A549 (cell line): ENCODE measurements at regions not wholly inside any gene's neighbourhood (a gene's known extent, or its start where the extent isn't known, plus 50 kb on each side); places are given as distances from the start of the nearest gene placed in this dataset.

ENCODE experiments used
- CHD2 ChIP-seq: fragments of 150-350 bp; IDR thresholded peaks from 2 replicates; pipeline ENCODE4 v1.6.1; 2014; ENCODE audit warnings: low read length; ENCODE audit not compliant: partially characterized antibody
- CTCF ChIP-seq: fragments of >200 bp; sonication (Bioruptor Twin); formaldehyde crosslinking; IDR thresholded peaks from 3 replicates; pipeline ENCODE4 v1.5.1; 2016
- ESRRA ChIP-seq: fragments of 150-350 bp; IDR thresholded peaks from 2 replicates; pipeline ENCODE4 v1.6.1; 2014; ENCODE audit warnings: mild to moderate bottlenecking, low read length, borderline replicate concordance
- MAZ ChIP-seq: fragments of 150-350 bp; IDR thresholded peaks from 2 replicates; pipeline ENCODE4 v1.6.1; 2014; ENCODE audit warnings: antibody characterized with exemption, low read depth, low read length, borderline replicate concordance
- RFX5 ChIP-seq: fragments of 450-650 bp; IDR thresholded peaks from 2 replicates; pipeline ENCODE4 v1.7.1; 2014; ENCODE audit warnings: antibody characterized with exemption, mild to moderate bottlenecking, moderate library complexity
- ZSCAN20 ChIP-seq: fragments of 250-450 bp; sonication (Bioruptor Pico); IDR thresholded peaks from 2 replicates; pipeline ENCODE4 v1.8.0; 2022; ENCODE audit warnings: mild to moderate bottlenecking, moderate library complexity
- TF ChIP-seq, protein P1 (sequence below): IDR thresholded peaks from 2 replicates; pipeline ENCODE4 v1.6.1; 2012
- TF ChIP-seq, protein P2 (sequence below): fragments of 200-600 bp; sonication (generic); IDR thresholded peaks from 2 replicates; pipeline ENCODE4 v1.6.1; 2016; ENCODE audit warnings: antibody characterized with exemption, mild to moderate bottlenecking, moderate library complexity

GRCh38 chr4:127304356-127304755 lies 328.4 kb upstream of the INTU start:
- TF ChIP-seq CTCF (no peak), CHD2 (no peak), ESRRA (no peak), MAZ (no peak), ZSCAN20 (CRISPR knock-in tag) (no peak), RFX5 (no peak)
- TF ChIP-seq, protein P1, sequence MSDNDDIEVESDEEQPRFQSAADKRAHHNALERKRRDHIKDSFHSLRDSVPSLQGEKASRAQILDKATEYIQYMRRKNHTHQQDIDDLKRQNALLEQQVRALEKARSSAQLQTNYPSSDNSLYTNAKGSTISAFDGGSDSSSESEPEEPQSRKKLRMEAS, result no peak
- TF ChIP-seq, protein P2, sequence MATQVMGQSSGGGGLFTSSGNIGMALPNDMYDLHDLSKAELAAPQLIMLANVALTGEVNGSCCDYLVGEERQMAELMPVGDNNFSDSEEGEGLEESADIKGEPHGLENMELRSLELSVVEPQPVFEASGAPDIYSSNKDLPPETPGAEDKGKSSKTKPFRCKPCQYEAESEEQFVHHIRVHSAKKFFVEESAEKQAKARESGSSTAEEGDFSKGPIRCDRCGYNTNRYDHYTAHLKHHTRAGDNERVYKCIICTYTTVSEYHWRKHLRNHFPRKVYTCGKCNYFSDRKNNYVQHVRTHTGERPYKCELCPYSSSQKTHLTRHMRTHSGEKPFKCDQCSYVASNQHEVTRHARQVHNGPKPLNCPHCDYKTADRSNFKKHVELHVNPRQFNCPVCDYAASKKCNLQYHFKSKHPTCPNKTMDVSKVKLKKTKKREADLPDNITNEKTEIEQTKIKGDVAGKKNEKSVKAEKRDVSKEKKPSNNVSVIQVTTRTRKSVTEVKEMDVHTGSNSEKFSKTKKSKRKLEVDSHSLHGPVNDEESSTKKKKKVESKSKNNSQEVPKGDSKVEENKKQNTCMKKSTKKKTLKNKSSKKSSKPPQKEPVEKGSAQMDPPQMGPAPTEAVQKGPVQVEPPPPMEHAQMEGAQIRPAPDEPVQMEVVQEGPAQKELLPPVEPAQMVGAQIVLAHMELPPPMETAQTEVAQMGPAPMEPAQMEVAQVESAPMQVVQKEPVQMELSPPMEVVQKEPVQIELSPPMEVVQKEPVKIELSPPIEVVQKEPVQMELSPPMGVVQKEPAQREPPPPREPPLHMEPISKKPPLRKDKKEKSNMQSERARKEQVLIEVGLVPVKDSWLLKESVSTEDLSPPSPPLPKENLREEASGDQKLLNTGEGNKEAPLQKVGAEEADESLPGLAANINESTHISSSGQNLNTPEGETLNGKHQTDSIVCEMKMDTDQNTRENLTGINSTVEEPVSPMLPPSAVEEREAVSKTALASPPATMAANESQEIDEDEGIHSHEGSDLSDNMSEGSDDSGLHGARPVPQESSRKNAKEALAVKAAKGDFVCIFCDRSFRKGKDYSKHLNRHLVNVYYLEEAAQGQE, result no peak
